ENCODE measurements at regions not wholly inside any gene's neighbourhood (a gene's known extent, or its start where the extent isn't known, plus 50 kb on each side); places are given as distances from the start of the nearest gene placed in this dataset.

- no peak for TF ChIP-seq TAF7 (optimal IDR thresholded peaks at IDR 0.05; ENCODE audit: borderline replicate concordance, low read depth, low read length)
- TF ChIP-seq, protein P1, sequence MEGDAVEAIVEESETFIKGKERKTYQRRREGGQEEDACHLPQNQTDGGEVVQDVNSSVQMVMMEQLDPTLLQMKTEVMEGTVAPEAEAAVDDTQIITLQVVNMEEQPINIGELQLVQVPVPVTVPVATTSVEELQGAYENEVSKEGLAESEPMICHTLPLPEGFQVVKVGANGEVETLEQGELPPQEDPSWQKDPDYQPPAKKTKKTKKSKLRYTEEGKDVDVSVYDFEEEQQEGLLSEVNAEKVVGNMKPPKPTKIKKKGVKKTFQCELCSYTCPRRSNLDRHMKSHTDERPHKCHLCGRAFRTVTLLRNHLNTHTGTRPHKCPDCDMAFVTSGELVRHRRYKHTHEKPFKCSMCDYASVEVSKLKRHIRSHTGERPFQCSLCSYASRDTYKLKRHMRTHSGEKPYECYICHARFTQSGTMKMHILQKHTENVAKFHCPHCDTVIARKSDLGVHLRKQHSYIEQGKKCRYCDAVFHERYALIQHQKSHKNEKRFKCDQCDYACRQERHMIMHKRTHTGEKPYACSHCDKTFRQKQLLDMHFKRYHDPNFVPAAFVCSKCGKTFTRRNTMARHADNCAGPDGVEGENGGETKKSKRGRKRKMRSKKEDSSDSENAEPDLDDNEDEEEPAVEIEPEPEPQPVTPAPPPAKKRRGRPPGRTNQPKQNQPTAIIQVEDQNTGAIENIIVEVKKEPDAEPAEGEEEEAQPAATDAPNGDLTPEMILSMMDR (IDR thresholded peaks at IDR 0.05; ENCODE audit: control extremely low read depth in 1 of 3, insufficient read depth in 1 of 3, low read depth in 1 of 3, low read length in 3 of 3): no peak
Measured at GRCh38 chr5:110038297-110038997, 348.7 kb downstream of the MAN2A1 start (continued).
